Stimulated activated CD8-positive, alpha-beta memory T cell treated with anti-CD3 and anti-CD28 coated beads, Interleukin-2, amount 100 ng/mL, for 48 hours (primary cell): ENCODE measurements at regions not wholly inside any gene's neighbourhood (a gene's known extent, or its start where the extent isn't known, plus 50 kb on each side); places are given as distances from the start of the nearest gene placed in this dataset.

Source experiments
- DNase-seq, 2 donors: peaks; one replicate each; pipeline ENCODE4 v3.0.0-alpha.2; 2020; ENCODE audit warnings: low read depth in 2 of 2

- DNase-seq: no peak
These were observed 226.0 kb downstream of the SNX18 start for GRCh38 chr5:54743581-54743980.

- no peak for DNase-seq
These were observed 224.9 kb downstream of the SNX18 start for GRCh38 chr5:54742417-54742891.

GRCh38 chr5:54741711-54742110 lies 224.2 kb downstream of the SNX18 start:
- DNase-seq: no peak

- DNase-seq: no peak
These were observed 222.6 kb downstream of the SNX18 start for GRCh38 chr5:54740141-54740540.

GRCh38 chr5:54739371-54739770 lies 221.8 kb downstream of the SNX18 start:
- no peak for DNase-seq

- no peak for DNase-seq
These were observed 221.4 kb downstream of the SNX18 start for GRCh38 chr5:54738973-54739367.

- DNase-seq: no peak
These were observed 220.8 kb downstream of the SNX18 start for GRCh38 chr5:54738118-54738972.

GRCh38 chr5:54736003-54736797 lies 218.6 kb downstream of the SNX18 start:
- DNase-seq: no peak

- DNase-seq: no peak
These were observed 215.5 kb downstream of the SNX18 start for GRCh38 chr5:54733101-54733500.

GRCh38 chr5:54732108-54732507 lies 214.5 kb downstream of the SNX18 start:
- no peak for DNase-seq

GRCh38 chr5:54728588-54728915 lies 211.0 kb downstream of the SNX18 start:
- DNase-seq: no peak

- no peak for DNase-seq
These were observed 210.5 kb downstream of the SNX18 start for GRCh38 chr5:54727874-54728587.

GRCh38 chr5:54725391-54726280 lies 208.1 kb downstream of the SNX18 start:
- no peak for DNase-seq

GRCh38 chr5:54722846-54723433 lies 205.4 kb downstream of the SNX18 start:
- DNase-seq: no peak

GRCh38 chr5:54721951-54722654 lies 204.5 kb downstream of the SNX18 start:
- no peak for DNase-seq

GRCh38 chr5:54721116-54721515 lies 203.6 kb downstream of the SNX18 start:
- DNase-seq: no peak

GRCh38 chr5:54720341-54720740 lies 202.8 kb downstream of the SNX18 start:
- no peak for DNase-seq

- no peak for DNase-seq
These were observed 202.1 kb downstream of the SNX18 start for GRCh38 chr5:54719384-54720283.

GRCh38 chr5:54718656-54719055 lies 201.1 kb downstream of the SNX18 start:
- DNase-seq: no peak
